GM23338 (cell line): ENCODE measurements at regions not wholly inside any gene's neighbourhood (a gene's known extent, or its start where the extent isn't known, plus 50 kb on each side); places are given as distances from the start of the nearest gene placed in this dataset.

ENCODE experiments used
- ATAC-seq: fragments of 200-7000 bp; cut with Tn5 transposase; 3 replicates; pipeline ENCODE4 v1.9.1; 2020
- DNase-seq: peaks from one replicate; pipeline ENCODE4 v3.0.0-alpha.2; 2015; ENCODE audit warnings: low spot score
- H2AFZ ChIP-seq: fragments of 200-600 bp; sonication (generic); 2 replicates; pipeline ENCODE4 v1.8.0; 2016; ENCODE audit warnings: antibody characterized with exemption, mild to moderate bottlenecking, moderate library complexity
- H3F3A ChIP-seq: fragments of 200-600 bp; sonication (generic); replicated peaks from 2 replicates; pipeline ENCODE4 v1.8.0; 2017; ENCODE audit warnings: antibody characterized with exemption, mixed run types, low read depth
- H3K27ac ChIP-seq: fragments of 200-600 bp; sonication (generic); 2 replicates; pipeline ENCODE4 v1.6.1; 2016; ENCODE audit warnings: low read depth
- H3K27me3 ChIP-seq: fragments of 200-600 bp; sonication (generic); 2 replicates; pipeline ENCODE4 v1.8.0; 2016; ENCODE audit warnings: mild to moderate bottlenecking, mixed run types, moderate library complexity; ENCODE audit not compliant: insufficient read depth
- H3K36me3 ChIP-seq: fragments of 200-600 bp; sonication (generic); 2 replicates; pipeline ENCODE4 v1.8.0; 2016; ENCODE audit warnings: mild to moderate bottlenecking; ENCODE audit not compliant: insufficient read depth
- H3K4me1 ChIP-seq: fragments of 200-600 bp; sonication (generic); 2 replicates; pipeline ENCODE4 v1.8.0; 2016; ENCODE audit warnings: mild to moderate bottlenecking, moderate library complexity; ENCODE audit not compliant: insufficient read depth
- H3K4me2 ChIP-seq: fragments of 200-600 bp; sonication (generic); 2 replicates; pipeline ENCODE4 v1.7.1; 2017; ENCODE audit warnings: mixed run types
- H3K4me3 ChIP-seq: fragments of 200-600 bp; sonication (generic); 2 replicates; pipeline ENCODE4 v1.6.1; 2016; ENCODE audit warnings: mixed run types
- H3K79me2 ChIP-seq: fragments of 200-600 bp; sonication (generic); replicated peaks from 2 replicates; pipeline ENCODE4 v1.8.0; 2017; ENCODE audit warnings: mild to moderate bottlenecking; ENCODE audit not compliant: insufficient read depth
- H3K9me2 ChIP-seq: fragments of 200-600 bp; sonication (generic); 2 replicates; pipeline ENCODE4 v1.8.0; 2017; ENCODE audit not compliant: insufficient read depth
- H4K20me1 ChIP-seq: fragments of 200-600 bp; sonication (generic); replicated peaks from 2 replicates; pipeline ENCODE4 v1.8.0; 2017; ENCODE audit warnings: mild to moderate bottlenecking; ENCODE audit not compliant: insufficient read depth
- H3K27ac Mint-ChIP-seq: 2 replicates; pipeline ENCODE4 v1.8.0; 2020; ENCODE audit warnings: inconsistent platforms, mild to moderate bottlenecking, moderate library complexity, mixed read lengths
- H3K27me3 Mint-ChIP-seq: 3 replicates; pipeline ENCODE4 v1.8.0; 2022; ENCODE audit warnings: low read depth, mild to moderate bottlenecking, moderate library complexity, mixed read lengths, inconsistent platforms; ENCODE audit not compliant: insufficient read depth, poor library complexity
- H3K36me3 Mint-ChIP-seq: 3 replicates; pipeline ENCODE4 v1.8.0; 2021; ENCODE audit warnings: low read depth, mild to moderate bottlenecking, inconsistent platforms, moderate library complexity, mixed read lengths
- H3K4me1 Mint-ChIP-seq: 3 replicates; pipeline ENCODE4 v1.8.0; 2020; ENCODE audit warnings: mild to moderate bottlenecking, inconsistent platforms, mixed read lengths
- H3K4me3 Mint-ChIP-seq: 3 replicates; pipeline ENCODE4 v1.8.0; 2021; ENCODE audit warnings: moderate library complexity, mild to moderate bottlenecking, inconsistent platforms, mixed read lengths
- H3K9me3 Mint-ChIP-seq: 3 replicates; pipeline ENCODE4 v1.8.0; 2020; ENCODE audit warnings: moderate library complexity, mild to moderate bottlenecking, inconsistent platforms, mixed read lengths
- CTCF ChIP-seq, 2 experiments: fragments of 200-600 bp in 1 of 2; sonication (generic) in 1 of 2; conservative IDR thresholded peaks; 2 replicates each; pipeline versions ENCODE4 v1.5.1 to v1.6.1; 2016 to 2017; ENCODE audit warnings: antibody characterized with exemption in 2 of 2, low read depth in 2 of 2, mild to moderate bottlenecking in 2 of 2, moderate library complexity in 1 of 2
- EZH2 ChIP-seq: fragments of 200-600 bp; sonication (generic); IDR thresholded peaks from one replicate; pipeline ENCODE4 v1.8.0; 2017; ENCODE audit warnings: antibody characterized with exemption, mild to moderate bottlenecking, low read depth; ENCODE audit not compliant: unreplicated experiment
- EZH2phosphoT487 ChIP-seq: fragments of 200-600 bp; sonication (generic); IDR thresholded peaks from one replicate; pipeline ENCODE4 v1.8.1; 2018; ENCODE audit warnings: antibody characterized with exemption; ENCODE audit not compliant: unreplicated experiment
- JUNB ChIP-seq: IDR thresholded peaks from one replicate; pipeline ENCODE4 v1.6.1; 2016; ENCODE audit warnings: antibody characterized with exemption; ENCODE audit not compliant: unreplicated experiment
- NANOG ChIP-seq: IDR thresholded peaks from 2 replicates; pipeline ENCODE4 v1.6.1; 2016; ENCODE audit warnings: antibody characterized with exemption, borderline replicate concordance
- STAT1 ChIP-seq: IDR thresholded peaks from one replicate; pipeline ENCODE4 v1.6.1; 2016; ENCODE audit warnings: antibody characterized with exemption; ENCODE audit not compliant: unreplicated experiment
- ZNF114 ChIP-seq: fragments of 250-450 bp; sonication (Bioruptor Pico); IDR thresholded peaks from 2 replicates; pipeline ENCODE4 v1.5.0; 2020; ENCODE audit warnings: mild to moderate bottlenecking, moderate library complexity
- ZNF331 ChIP-seq: fragments of 250-450 bp; sonication (Bioruptor Pico); IDR thresholded peaks from 2 replicates; pipeline ENCODE4 v1.5.0; 2020; ENCODE audit warnings: low read depth, mild to moderate bottlenecking, moderate library complexity
- ZNF462 ChIP-seq: fragments of 250-450 bp; sonication (Bioruptor Pico); IDR thresholded peaks from 2 replicates; pipeline ENCODE4 v1.5.0; 2020; ENCODE audit warnings: mild to moderate bottlenecking, moderate library complexity

GRCh38 chr4:66609014-66609413 is 936.3 kb downstream of the CENPC start:
- Histone ChIP-seq H3K9me2 (no peaks in the 10 kb centered on the region), H3K4me2 (no peak overlapping the region), H3K27me3 (no peaks in the 10 kb centered on the region), H3K36me3 (no peaks in the 10 kb centered on the region), H3F3A (no peaks in the 10 kb centered on the region), H3K4me3 (no peak overlapping the region), H2AFZ (no peak overlapping the region), H3K79me2 (no peaks in the 10 kb centered on the region), H4K20me1 (no peaks in the 10 kb centered on the region), H3K4me1 (no peaks in the 10 kb centered on the region), H3K27ac (no peak overlapping the region)
- ATAC-seq (no peak), DNase-seq (no peak)
- H3K27me3 Mint-ChIP-seq = peaks cover 2% of the 10 kb centered on the region
- peaks cover 6% of the 10 kb centered on the region for H3K4me1 Mint-ChIP-seq
- no peaks in the 10 kb centered on the region; the same call in 2 of the 3 replicates for H3K36me3 Mint-ChIP-seq
- H3K27ac Mint-ChIP-seq = no peak overlapping the region
- no peak overlapping the region for H3K4me3 Mint-ChIP-seq
- TF ChIP-seq EZH2 = no peak
- TF ChIP-seq CTCF (conservative IDR thresholded peaks at IDR 0.05; ENCODE audit: low read depth in 2 of 2) = no peak
- no peak for TF ChIP-seq EZH2phosphoT487
- TF ChIP-seq ZNF462 (CRISPR knock-in tag) = no peak
- TF ChIP-seq STAT1 = no peak
- no peak for TF ChIP-seq NANOG
- no peak for TF ChIP-seq ZNF331 (CRISPR knock-in tag)
- no peak for TF ChIP-seq ZNF114 (CRISPR knock-in tag)
- TF ChIP-seq JUNB = no peak
- peaks cover 2% of the 10 kb centered on the region; the same call in 1 of the 3 replicates for H3K9me3 Mint-ChIP-seq
